Hippocampal formation (tissue), 2 donors: ENCODE measurements at regions not wholly inside any gene's neighbourhood (a gene's known extent, or its start where the extent isn't known, plus 50 kb on each side); places are given as distances from the start of the nearest gene placed in this dataset.
"Not testable (repeated sequence)": the region's sequence is repeated elsewhere in the genome, so short reads cannot be mapped to it uniquely, and the experiment has no call there.

Source experiments
- DNase-seq, 2 donors: peaks; one replicate each; lab custom pipeline; 2025; lab: John Stamatoyannopoulos, UW

- DNase-seq, result not testable (repeated sequence)
Observed at GRCh38 chr1:245102149-245102548, 52.6 kb upstream of the KIF26B start.

DNA sequence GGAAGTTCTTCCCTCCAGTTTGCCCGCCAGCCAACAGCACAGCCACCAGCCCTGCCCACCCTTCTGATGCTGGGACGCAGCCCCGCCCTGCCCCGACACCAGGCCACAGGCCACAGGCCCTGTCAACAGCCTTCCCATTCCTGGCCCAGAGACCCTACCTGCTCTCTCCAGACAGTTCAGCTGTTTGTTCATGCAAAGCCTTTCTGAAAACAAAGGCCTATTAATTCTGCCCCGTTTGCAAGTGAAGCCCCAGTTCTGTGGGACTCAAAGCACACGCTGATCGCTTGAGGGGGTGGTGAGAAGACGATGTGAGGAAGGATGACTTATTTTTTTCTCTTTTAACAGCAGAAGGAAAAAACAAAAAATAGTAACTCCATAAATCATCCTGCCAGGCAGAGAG lies 55.4 kb upstream of the KIF26B start:
- peak; percentile 11 to 32 for DNase-seq

GRCh38 chr1:245098924-245099323 lies 55.9 kb upstream of the KIF26B start:
- no peak for DNase-seq

DNA sequence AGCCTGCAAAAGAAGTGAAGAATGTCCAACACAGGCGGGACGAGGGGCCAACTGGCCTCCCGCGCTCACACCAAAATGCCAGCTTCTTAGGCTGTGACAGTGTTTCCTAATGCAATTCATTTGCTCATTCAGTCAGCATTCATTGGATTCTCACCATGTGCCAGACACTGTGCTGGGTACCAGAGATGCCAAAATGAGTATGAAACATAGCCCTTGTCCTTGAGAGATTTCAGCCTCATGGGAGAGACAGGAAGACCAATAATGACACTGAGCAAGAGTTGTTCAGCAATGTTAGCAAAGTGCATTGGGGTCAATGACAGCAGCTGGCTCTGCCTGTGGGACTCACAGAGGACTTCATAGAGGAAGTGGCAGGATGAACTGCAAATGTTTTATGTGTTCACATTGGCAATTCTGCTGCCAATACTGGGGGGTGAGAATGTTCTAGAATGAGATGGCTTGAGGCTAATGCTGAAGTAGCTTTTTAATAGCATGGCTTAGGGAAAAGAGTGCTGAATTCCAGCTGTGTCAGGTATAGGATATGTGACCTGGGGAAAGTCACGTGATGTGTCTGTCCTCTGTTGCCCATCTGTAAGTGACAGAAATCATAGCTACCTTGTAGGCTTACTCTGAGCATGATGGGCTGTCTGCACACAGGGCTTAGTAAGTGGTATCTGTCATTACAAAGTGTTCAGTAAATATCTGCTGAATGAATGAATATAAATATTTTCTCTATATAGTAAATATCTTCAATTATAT lies 58.3 kb upstream of the KIF26B start:
- DNase-seq, result peak; percentile 38 to 48

GRCh38 chr1:245095903-245096302 lies 58.9 kb upstream of the KIF26B start:
- peak in 1 of 2 donors; percentile 38 for DNase-seq

GRCh38 chr1:245094954-245095353 lies 59.8 kb upstream of the KIF26B start:
- DNase-seq, result no peak

GRCh38 chr1:245094092-245094491 lies 60.7 kb upstream of the KIF26B start:
- no peak for DNase-seq

DNA sequence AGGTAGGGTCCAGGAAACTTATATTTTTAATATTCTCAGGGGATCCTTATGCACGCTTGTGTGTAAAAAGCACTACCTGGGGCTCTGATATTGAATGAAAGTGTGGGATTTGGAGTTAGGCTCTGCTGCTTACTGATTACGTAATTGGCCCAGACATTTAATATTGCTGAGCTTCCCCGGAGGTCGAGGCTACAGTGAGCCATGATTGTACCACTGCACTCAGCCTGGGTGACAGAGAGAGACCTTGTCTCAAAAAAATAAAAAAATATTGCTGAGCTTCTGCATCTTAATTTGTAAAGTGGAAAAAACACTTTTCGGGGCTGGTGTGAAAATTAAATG lies 62.2 kb upstream of the KIF26B start:
- DNase-seq, result no peak

- no peak for DNase-seq
Observed at GRCh38 chr1:245091818-245092637, 62.8 kb upstream of the KIF26B start.

- DNase-seq, result no peak
Observed at GRCh38 chr1:245091171-245091621, 63.6 kb upstream of the KIF26B start.

DNA sequence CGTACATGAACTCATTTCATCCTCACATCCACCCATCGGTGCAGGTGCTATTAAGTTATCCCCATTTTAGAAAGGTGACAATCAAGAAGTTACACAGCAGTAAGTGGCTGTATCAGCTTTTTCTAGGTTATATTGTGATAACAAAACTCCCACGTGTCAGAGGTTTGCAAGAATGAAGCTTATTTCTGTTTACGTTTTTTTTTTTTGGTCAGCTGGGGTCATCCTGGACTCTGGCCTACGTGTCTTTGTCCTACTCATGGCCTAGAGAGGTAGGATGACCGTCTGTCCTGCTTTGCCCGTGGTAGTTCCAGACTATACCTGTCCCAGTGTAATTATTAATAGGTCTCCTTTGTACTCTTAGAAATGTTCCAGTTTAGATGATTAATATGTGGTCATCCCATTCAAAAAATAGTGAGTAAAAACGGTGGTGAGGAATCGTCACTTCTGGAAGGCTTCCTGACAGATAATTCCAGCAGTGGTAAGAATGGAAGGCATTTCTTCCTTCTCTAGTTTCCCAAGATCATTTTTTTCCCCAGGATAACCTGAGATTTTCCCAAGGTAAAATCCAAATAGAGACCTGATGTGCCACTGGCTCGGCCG lies 64.2 kb upstream of the KIF26B start:
- DNase-seq, result no peak

DNA sequence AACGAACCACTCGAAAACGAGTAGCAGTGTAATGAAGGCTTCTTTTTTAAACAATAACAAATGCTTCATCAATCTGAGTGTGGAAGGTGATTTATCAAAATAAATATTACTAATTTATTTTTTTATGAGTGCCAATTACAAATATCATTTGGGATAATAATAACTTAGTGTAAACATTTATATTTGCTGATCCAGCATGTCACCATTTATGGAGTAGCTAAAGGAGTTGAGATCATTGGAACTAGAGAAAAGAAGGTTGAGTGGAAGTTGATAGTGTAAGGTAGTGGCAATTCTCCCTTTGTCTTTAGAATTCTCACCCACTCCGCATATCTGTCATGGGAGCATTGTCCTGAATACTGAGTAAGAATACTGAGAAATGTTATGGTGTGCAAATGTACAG lies 67.1 kb upstream of the KIF26B start:
- DNase-seq, result no peak

DNA sequence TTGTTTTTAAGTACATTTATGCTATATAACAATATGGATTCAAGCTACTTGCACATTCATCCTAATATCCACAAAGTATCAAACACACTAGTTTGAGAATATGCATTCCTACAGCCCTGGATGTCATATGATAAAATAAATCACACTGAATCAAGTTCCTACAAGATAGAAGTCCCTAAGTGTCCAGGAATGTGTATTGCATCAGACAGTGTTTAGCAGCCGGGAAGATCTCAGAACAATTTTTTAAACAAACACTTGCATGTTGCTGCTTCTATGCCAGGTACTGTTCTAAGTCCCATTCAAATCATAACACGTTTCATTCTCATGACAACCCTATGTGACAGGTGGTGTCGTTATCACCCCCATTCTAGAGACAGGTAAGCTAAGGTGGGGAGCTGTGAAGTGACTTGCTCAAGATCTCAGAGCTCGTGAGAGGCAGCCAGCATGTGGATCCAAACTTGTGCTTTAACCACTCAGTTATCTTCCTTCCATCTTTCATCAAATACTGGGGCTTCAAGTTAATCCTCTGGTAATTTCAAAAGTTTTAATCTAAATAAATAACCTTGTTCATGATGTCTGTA lies 68.3 kb upstream of the KIF26B start:
- no peak for DNase-seq

- DNase-seq, result no peak
Observed at GRCh38 chr1:245085508-245086095, 69.2 kb upstream of the KIF26B start.

- no peak for DNase-seq
Observed at GRCh38 chr1:245084551-245084950, 70.2 kb upstream of the KIF26B start.

GRCh38 chr1:245079021-245079609 lies 75.7 kb upstream of the KIF26B start:
- peak in 1 of 2 donors; percentile 25 for DNase-seq

GRCh38 chr1:245074898-245075297 lies 79.9 kb upstream of the KIF26B start:
- DNase-seq, result no peak

- DNase-seq, result no peak
Observed at GRCh38 chr1:245074232-245074747, 80.5 kb upstream of the KIF26B start.

DNA sequence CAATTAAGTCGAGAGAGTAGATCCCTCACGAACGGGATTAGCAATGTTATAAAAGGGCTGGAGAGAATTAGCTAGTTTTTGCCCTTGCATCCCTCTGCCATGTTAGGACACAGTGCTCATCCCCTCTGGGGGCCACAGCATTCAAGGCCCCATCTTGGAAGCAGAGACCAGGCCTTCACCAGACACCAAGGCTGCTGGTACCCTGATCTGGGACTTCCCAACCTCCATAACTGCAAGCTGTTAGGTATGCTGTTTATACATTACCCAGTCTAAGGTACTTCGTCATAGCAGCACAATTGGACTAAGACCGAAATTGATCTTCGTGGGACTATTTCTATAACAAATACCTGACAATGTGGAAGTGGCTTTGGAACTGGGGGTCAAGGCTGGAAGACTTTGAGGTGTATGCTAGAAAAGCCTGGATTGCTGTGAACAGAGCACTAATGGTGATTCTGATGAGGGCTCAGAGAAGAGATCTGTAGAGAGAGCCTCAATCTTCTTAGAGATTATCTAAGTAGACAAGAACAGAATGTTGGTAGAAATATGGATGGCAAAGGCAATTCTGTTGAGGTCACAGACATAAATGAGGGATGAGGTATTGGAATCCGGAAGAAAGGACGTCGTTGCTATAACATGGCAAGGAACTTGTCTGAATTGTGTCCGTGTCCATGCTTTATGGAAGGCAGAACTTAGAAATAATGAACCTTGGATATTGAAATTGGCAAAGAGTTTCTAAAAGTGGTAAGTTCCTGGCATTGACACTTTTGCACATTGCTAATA lies 83.8 kb upstream of the KIF26B start:
- DNase-seq, result no peak

GRCh38 chr1:245067257-245067656 lies 87.5 kb upstream of the KIF26B start:
- no peak for DNase-seq
